ENCODE measurements at regions not wholly inside any gene's neighbourhood (a gene's known extent, or its start where the extent isn't known, plus 50 kb on each side); places are given as distances from the start of the nearest gene placed in this dataset.

DNA sequence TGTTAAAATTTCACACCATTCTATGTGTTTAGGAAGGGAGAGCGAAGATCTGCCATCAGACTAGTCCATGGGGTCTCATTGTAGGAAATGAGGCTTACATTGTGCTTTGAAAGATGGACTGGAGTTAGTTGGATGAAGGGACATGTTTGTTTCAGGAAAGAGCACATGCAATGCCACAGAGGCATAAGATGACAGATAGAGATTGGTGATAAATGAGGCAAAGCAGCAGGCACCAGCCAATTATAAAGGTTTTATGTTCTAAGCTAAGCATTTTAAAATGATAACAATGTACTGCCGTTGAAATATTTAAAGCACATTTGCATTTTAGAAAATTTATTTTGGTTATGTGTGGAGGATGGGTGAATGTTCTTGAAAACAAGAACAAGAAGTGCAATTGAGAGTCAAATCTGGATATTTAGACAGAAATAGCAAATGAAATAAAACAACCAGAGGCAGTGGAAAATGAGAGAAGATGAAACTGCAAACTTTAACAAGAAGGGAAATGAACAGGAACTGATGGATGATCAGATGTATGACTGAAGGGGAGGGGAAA lies 957.2 kb downstream of the FSTL5 start:
- no peak overlapping the region for H3K4me3 Mint-ChIP-seq (ENCODE audit: unreplicated experiment)
- H3K36me3 Mint-ChIP-seq (ENCODE audit: unreplicated experiment): no peaks in the 10 kb centered on the region
- TF ChIP-seq, protein P1, sequence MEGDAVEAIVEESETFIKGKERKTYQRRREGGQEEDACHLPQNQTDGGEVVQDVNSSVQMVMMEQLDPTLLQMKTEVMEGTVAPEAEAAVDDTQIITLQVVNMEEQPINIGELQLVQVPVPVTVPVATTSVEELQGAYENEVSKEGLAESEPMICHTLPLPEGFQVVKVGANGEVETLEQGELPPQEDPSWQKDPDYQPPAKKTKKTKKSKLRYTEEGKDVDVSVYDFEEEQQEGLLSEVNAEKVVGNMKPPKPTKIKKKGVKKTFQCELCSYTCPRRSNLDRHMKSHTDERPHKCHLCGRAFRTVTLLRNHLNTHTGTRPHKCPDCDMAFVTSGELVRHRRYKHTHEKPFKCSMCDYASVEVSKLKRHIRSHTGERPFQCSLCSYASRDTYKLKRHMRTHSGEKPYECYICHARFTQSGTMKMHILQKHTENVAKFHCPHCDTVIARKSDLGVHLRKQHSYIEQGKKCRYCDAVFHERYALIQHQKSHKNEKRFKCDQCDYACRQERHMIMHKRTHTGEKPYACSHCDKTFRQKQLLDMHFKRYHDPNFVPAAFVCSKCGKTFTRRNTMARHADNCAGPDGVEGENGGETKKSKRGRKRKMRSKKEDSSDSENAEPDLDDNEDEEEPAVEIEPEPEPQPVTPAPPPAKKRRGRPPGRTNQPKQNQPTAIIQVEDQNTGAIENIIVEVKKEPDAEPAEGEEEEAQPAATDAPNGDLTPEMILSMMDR (IDR thresholded peaks at IDR 0.05): no peak
- no peak for DNase-seq (ENCODE audit: extremely low spot score, unreplicated experiment)
- H3K9me3 Mint-ChIP-seq (ENCODE audit: unreplicated experiment): peaks cover 6% of the 10 kb centered on the region
- no peak overlapping the region for H3K27ac Mint-ChIP-seq (ENCODE audit: unreplicated experiment)
- H3K4me1 Mint-ChIP-seq (ENCODE audit: unreplicated experiment): no peaks in the 10 kb centered on the region
- H3K27me3 Mint-ChIP-seq (ENCODE audit: unreplicated experiment): no peaks in the 10 kb centered on the region

- H3K27me3 Mint-ChIP-seq (ENCODE audit: unreplicated experiment): no peaks in the 10 kb centered on the region
- TF ChIP-seq, protein P1 (IDR thresholded peaks at IDR 0.05): no peak
- no peaks in the 10 kb centered on the region for H3K36me3 Mint-ChIP-seq (ENCODE audit: unreplicated experiment)
- no peaks in the 10 kb centered on the region for H3K9me3 Mint-ChIP-seq (ENCODE audit: unreplicated experiment)
- H3K4me3 Mint-ChIP-seq (ENCODE audit: unreplicated experiment): no peak overlapping the region
- H3K27ac Mint-ChIP-seq (ENCODE audit: unreplicated experiment): no peak overlapping the region
- DNase-seq (ENCODE audit: extremely low spot score, unreplicated experiment): no peak
- no peaks in the 10 kb centered on the region for H3K4me1 Mint-ChIP-seq (ENCODE audit: unreplicated experiment)
These were observed 959.9 kb downstream of the FSTL5 start for GRCh38 chr4:161203865-161204264.

DNA sequence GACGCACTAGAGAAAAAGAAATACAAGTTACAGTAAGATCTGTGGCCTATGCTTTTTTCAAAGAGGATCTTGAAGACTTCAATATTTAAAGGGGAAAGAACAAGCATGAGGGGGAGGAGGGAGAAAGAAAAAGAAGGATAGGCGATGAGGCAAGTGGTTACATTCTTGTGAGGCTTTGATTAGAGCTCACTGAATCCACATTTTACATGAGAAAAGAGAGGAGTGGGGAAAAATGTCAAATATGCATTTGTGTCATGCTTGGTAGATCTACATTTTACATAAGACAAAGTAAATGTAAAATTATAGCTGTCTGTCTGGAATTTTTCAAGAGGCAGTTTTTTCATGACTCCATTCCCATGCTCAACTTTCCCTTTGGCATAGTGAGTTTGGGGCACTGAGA lies 965.9 kb downstream of the FSTL5 start:
- no peak overlapping the region for H3K27ac Mint-ChIP-seq (ENCODE audit: unreplicated experiment)
- H3K4me3 Mint-ChIP-seq (ENCODE audit: unreplicated experiment): no peak overlapping the region
- TF ChIP-seq, protein P1 (IDR thresholded peaks at IDR 0.05): no peak
- H3K4me1 Mint-ChIP-seq (ENCODE audit: unreplicated experiment): no peaks in the 10 kb centered on the region
- no peak for DNase-seq (ENCODE audit: extremely low spot score, unreplicated experiment)
- H3K27me3 Mint-ChIP-seq (ENCODE audit: unreplicated experiment): no peaks in the 10 kb centered on the region
- H3K36me3 Mint-ChIP-seq (ENCODE audit: unreplicated experiment): no peaks in the 10 kb centered on the region
- H3K9me3 Mint-ChIP-seq (ENCODE audit: unreplicated experiment): no peaks in the 10 kb centered on the region

DNA sequence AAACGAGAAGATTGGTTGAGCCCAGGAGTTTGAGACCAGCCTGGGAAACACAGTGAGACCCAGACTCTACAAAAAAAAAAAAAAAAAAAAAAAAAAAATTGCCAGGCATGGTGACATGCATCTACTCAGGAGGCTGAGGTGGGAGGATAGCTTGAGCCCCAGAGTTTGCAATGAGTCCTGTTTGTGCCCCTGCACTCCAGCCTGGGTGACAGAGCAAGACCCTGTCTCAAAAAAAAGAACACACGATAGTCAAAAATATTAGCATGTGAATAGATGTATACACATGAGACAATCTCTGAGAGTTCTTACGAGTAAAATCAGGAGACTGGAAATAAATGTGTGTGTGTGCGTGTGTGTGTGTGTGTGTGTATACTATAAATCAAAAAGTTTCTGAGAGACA lies 966.3 kb downstream of the FSTL5 start:
- Mint-ChIP-seq H3K36me3 (ENCODE audit: unreplicated experiment) (no peaks in the 10 kb centered on the region), H3K4me1 (ENCODE audit: unreplicated experiment) (no peaks in the 10 kb centered on the region), H3K9me3 (ENCODE audit: unreplicated experiment) (no peaks in the 10 kb centered on the region), H3K27me3 (ENCODE audit: unreplicated experiment) (no peaks in the 10 kb centered on the region), H3K4me3 (ENCODE audit: unreplicated experiment) (no peak overlapping the region), H3K27ac (ENCODE audit: unreplicated experiment) (no peak overlapping the region)
- DNase-seq (ENCODE audit: extremely low spot score, unreplicated experiment): no peak
- TF ChIP-seq, protein P1 (IDR thresholded peaks at IDR 0.05): no peak

DNA sequence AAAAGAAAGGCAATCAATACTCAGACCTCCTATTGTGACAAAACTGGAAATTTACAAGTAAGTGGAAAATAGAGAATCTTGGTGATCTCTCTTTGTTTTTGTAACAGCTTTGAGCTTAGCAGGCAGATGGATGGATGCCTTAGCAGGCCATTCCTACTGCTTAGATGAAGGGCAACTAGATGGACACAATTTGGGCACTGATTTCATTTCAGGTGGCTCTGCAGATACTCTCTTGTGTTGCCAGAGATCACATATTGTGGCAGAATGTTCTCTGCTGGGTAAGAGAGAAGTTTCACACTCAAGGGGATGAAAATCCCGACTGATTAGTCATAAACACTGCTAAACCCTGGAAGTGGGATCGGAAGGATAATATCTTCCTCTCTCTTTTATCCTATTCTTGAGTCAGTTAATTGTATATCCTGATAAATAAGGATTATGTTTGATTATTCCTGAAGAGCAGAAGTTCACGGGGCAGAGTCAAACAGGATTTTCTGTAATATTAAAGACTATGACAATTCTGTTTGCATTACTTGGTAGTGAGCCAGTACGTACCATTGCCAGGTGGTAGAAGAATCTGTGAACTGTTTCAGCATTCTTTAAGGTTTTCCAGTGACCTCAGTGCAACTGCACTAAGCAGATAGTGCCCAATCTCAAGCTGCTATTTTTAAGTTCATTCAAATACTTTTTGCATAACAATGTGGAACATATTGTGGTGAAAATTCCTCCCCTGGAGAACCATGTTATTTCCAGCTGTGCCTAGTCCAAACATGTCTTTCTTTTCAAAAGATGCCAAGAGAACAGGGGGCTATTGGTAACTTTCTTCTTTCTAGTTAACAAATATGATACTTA lies 974.3 kb downstream of the FSTL5 start:
- H3K27ac Mint-ChIP-seq (ENCODE audit: unreplicated experiment): no peak overlapping the region
- no peaks in the 10 kb centered on the region for H3K36me3 Mint-ChIP-seq (ENCODE audit: unreplicated experiment)
- H3K9me3 Mint-ChIP-seq (ENCODE audit: unreplicated experiment): no peaks in the 10 kb centered on the region
- H3K27me3 Mint-ChIP-seq (ENCODE audit: unreplicated experiment): no peaks in the 10 kb centered on the region
- TF ChIP-seq, protein P1 (IDR thresholded peaks at IDR 0.05): no peak
- no peak overlapping the region for H3K4me3 Mint-ChIP-seq (ENCODE audit: unreplicated experiment)
- H3K4me1 Mint-ChIP-seq (ENCODE audit: unreplicated experiment): peaks cover 5% of the 10 kb centered on the region
- DNase-seq (ENCODE audit: extremely low spot score, unreplicated experiment): no peak

Data from osteocyte (in vitro differentiated cells).